Astrocyte (in vitro differentiated cells and primary cell): ENCODE measurements at regions not wholly inside any gene's neighbourhood (a gene's known extent, or its start where the extent isn't known, plus 50 kb on each side); places are given as distances from the start of the nearest gene placed in this dataset.

Source experiments
- CTCF ChIP-seq: IDR thresholded peaks from 2 replicates; pipeline ENCODE4 v1.5.1; 2011; ENCODE audit warnings: low read depth, mild to moderate bottlenecking, inconsistent platforms, low read length, moderate library complexity; ENCODE audit not compliant: insufficient read depth
- EZH2 ChIP-seq: IDR thresholded peaks from 2 replicates; pipeline ENCODE4 v1.6.1; 2012; ENCODE audit warnings: mild to moderate bottlenecking, low read length, inconsistent platforms; ENCODE audit not compliant: insufficient read depth

- TF ChIP-seq CTCF, result no peak
- TF ChIP-seq EZH2, result no peak
Observed at GRCh38 chr17:59501690-59502089, 63.7 kb upstream of the DHX40 start.
